GM19351 (cell line): ENCODE measurements at regions not wholly inside any gene's neighbourhood (a gene's known extent, or its start where the extent isn't known, plus 50 kb on each side); places are given as distances from the start of the nearest gene placed in this dataset.
"Not testable (repeated sequence)": the region's sequence is repeated elsewhere in the genome, so short reads cannot be mapped to it uniquely, and the experiment has no call there.

Experiments
- ATAC-seq: cut with Tn5 transposase; IDR thresholded peaks from one replicate; pipeline ENCODE4 v1.9.1; 2021; ENCODE audit warnings: mild to moderate bottlenecking, moderate library complexity; ENCODE audit not compliant: unreplicated experiment

DNA sequence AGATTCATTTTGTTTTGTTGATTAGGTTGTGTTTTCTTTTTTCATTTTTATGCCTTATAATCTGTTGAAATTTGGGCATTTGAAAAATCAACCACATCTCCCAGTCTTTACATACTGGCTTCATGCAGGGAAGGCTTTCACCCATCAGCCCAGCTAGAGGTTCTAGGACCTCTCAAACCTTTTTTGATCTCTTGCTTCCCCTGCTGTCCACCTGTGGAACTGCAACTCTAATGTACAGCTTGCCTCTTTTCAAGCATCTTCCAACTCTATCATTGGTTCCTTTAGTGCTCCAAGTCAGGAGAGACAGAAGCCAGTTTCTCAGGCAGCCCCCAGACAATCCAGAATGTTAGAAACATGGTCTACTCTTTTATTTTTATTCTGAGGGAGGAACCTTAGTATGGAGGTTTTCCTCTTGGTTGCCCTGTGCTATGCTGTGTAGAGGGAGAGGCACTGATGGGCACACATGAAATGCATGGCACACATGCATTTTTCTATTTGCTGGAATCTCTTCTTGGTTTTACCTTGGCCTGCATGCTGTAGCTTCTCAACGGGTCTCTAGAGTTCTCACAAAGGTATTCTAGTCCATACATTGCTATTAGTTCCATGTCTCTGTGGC is 107.2 kb upstream of the L3MBTL4 start:
- ATAC-seq, result peak; percentile 91

DNA sequence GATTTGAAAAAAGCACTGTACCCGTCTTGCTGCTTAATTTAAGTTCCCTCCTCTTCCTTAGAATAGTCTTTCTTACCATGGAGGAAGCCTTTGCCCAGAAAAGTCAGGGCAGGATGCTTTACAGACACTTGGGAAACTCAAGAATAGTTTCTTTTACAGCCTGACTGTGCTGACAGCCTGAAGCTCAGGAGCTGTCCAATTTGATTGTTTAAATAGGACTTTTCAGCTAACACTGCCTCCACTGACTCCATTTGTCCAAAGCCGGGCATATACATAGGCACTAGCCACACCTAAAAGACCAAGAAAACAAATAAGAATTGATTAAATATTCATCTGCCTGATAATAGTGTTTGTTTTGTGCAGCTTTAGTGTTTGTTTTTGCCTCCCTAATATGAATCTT is 110.9 kb upstream of the L3MBTL4 start:
- no peak for ATAC-seq

DNA sequence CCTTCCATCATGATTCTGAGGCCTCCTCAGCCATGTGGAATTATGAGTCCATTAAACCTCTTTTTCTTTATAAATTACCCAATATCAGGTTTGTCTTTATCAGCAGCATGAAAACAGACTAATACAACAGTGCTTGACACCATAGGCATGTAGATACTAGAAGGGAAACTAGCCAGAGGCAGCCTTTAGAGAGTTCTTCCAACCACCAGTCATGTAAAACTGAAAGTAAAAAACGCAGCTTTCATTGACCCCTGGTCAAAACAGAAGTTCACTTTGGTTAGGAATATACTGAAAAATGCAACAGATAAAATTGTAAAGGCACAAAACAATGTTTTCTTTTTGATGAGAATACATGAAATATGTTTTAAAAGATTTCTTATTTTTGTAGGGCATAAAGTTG is 122.8 kb upstream of the L3MBTL4 start:
- ATAC-seq, result peak; percentile 73

DNA sequence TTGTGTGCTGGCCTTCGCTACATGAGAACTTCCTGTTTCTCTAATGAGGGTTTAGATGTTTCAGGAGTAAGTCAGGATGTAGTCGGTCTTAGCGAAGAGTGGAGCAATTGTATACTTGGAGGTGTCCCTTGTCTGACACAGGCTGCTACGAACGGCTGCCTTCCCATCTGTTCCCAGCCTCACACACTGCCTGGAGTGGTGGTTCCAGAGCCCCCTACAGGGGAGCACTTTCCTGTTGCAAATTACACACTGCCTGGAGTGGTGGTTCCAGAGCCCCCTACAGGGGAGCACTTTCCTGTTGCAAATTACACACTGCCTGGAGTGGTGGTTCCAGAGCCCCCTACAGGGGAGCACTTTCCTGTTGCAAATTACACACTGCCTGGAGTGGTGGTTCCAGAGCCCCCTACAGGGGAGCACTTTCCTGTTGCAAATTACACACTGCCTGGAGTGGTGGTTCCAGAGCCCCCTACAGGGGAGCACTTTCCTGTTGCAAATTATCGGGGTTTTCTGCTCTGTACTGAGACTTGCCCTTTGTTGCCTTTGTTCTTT is 126.5 kb upstream of the L3MBTL4 start:
- ATAC-seq, result not testable (repeated sequence)

DNA sequence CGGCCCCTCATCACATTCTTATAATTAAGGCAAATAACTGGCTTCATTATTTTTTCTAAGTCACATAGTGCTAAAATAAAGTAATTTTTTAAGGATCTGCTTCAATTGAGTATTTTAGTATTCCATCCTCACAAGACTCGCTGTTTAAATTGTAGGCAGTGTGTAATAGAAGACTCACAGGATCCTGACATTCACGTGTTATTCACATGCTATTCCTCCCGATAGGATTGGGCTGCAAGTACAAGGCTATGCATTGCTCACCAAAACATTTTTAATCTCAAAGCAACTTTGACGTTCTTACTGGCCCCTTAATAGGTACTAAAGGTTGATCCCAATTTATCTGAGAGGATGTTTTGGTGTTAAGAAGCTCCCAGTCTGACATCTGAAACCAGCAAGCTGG is 127.6 kb upstream of the L3MBTL4 start:
- no peak for ATAC-seq

DNA sequence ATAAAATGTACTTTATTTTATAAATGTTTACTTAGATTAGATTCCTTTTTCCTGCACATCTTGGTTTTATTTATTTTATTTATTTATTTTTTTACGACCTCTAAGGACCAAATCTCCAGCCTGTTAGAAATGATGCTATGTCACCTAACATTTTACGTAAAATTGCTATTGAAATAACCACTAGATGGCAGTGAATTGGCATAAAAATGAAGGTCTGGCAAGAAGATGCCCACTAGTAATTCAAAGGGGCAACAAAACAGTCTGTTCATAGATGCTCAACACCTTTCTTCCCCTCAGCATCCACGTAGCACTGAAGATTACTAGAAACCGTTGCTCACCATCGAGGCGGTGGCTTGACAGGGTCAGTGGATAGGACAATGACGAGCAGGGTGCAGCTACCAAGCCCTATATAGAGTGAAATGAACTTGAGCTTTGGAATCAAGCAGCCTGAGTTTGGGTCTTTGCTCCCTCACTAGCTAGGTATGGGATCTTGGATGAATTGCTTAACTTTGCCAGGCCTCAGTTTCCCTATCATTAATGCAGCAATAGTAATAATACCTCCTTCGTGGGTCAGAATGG is 128.7 kb upstream of the L3MBTL4 start:
- no peak for ATAC-seq

DNA sequence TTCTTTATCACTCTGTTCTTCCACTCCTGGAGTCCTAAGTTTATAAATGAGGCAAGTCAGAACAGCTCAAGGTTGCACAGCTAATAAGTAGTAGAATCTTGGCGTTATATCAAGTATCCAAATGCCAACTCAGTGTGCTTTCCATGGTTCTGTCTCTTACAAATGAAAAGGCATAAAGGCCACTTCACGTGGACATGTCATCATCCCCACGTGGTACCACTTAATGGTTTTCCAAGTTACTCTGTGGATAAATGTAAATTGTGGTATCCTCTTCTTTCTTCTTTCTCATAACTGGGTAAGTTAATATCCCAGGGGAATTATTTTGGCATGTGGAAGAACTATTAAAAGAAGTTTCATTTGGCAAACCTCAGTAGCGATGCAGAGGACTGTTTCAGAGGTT is 131.5 kb upstream of the L3MBTL4 start:
- no peak for ATAC-seq

DNA sequence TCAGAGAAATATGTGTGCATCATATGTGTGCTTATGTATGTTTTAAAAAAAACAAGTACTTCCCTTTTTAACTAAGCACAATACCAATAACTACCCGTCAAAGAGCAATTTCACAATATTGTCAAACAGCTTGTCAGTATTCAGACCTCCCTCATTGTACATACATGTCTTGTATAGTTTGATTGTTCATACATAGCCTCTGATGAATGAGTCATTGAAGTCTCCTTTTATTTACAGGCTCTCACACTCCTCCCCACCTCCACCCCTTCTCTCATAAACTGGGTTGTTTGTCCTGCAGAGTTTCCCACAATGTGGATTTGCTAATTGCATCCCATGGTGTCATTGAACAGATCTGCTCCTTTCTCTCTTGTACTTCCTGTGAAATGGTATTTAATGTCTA is 132.8 kb upstream of the L3MBTL4 start:
- ATAC-seq, result no peak

DNA sequence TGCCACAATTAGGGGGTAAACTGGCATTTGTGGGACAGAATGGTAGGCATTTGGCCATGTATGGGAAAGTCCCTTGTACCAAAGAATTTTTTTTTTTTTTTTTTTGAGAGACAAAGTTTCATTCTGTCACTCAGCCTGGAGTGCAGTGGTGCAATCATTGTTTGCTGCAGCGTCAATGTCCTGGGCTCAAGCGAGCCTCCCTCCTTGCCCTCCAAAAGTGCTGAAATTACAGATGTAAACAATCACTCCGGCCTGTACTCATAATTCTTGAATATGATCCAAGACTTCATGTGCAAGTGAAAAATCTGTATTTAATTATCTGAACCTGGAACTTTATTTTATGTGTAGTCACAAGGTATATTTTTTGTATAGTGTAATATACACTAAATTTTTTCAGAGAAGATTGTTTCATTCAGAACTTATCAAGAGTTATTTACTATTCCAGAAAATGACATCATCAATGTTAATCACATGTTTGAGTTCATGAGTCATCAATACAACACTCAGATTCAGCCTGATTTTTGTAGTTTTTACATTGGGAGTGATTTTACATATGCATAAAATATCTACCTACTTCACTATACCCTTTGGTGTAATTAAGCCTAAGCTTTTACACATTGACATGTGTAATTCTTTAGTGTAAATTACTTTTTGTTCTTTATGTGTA is 138.7 kb upstream of the L3MBTL4 start:
- ATAC-seq, result no peak

DNA sequence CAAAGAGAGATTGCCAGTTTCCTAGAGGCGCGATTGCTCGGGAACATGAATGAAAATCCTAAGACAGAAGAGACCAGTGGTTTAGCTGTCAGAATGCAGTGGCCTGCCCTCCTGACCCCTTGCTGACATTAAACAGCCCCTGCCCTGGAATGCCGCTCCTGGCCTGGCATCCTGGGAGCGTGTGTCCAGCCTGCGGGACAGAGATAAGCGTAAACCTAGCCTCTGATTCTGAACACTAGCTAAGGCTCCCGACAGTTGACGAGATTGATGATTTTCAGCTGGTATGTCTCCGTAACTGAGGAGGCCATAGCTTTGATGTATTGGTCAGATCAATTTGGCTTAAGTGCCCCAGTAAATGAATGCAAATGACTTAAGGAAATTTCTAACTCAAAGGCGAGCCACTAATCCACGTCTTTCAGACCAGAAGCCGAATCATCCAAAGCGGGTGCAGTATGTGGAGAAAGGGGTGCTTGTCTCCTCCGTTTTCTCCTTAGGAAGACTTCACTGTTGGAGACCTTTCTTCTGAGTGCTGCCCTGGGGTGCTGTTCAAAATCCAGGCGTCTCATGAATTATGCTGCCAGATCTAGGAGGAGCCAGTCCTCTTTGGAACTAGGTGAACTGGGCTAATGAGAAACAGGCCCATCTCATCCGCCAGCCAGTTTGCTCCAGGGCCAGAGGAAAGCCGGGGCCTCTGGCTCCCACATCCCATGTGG is 142.5 kb upstream of the L3MBTL4 start:
- ATAC-seq, result no peak

DNA sequence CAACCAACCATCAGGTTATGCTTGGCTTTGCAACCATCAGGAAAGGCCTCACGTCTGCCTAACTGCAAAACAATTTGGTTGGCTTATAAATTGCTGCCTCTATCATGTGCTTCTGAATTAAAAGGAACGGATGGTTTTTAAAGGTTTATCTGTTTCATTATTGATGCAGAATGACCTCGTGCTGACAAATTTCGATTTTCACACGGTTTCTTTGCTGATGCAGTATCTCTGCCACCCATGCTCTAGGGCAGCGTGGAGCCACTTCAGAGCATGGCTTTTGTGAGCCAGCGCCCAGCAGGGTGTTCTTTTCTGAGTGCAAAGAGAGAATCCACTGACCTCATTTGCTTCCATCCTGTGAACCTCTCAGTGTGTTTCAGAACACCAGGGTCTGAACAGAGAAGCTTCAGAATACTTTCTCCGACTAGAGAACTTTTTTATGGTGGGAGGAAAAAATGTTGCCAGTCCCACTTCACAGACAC is 143.1 kb upstream of the L3MBTL4 start:
- no peak for ATAC-seq

DNA sequence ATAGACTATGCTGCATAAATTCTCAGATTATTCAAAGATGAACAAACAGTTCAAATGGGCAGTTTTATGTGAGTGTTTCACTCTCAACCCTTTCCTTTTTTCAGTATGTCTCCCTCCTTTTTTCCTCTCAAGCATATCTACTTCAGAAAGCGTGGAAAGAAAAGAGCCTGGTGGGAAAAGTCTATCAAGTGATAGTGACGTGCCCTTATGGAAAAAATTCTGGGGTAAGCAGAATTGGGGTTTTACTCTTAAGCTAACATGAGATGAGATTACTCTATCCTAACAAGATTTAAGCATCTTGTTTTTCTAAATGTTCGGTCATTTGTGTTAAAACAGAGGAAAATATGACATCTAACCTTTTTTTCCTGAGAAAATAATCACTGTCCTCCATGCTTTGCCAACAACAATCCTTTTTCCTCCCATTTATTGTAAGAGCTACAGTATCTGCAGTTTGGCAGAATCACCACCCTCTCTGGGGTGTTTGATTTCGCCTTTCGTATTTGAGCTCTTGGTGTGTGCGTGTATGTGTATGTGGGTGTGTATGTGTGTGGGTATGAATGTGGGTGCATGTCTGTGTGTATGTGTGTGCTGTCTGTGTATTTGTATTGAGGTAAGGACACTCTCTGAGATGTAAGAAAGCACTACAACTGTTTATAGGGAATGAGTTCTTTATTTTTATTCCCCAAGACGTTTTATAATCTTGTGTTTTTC is 143.9 kb upstream of the L3MBTL4 start:
- ATAC-seq, result no peak

DNA sequence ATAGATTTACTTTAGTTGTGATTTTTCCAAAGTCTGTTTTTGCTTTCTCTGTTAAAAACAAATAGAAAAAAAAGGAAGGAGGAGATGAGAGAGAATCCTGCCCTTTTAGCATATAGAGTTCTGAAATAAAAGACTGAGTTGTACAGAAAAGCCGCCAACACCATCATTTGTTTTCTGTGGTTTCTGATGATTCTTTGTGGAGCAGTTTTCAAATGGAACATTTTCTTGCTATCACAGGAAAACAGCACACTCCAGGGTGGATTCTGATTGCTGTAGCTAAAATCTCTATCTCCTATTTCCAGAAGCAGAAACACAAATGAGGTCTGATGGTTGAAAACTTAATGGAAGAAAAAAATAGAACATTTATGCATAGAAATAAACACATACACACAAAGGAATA is 144.6 kb upstream of the L3MBTL4 start:
- no peak for ATAC-seq

DNA sequence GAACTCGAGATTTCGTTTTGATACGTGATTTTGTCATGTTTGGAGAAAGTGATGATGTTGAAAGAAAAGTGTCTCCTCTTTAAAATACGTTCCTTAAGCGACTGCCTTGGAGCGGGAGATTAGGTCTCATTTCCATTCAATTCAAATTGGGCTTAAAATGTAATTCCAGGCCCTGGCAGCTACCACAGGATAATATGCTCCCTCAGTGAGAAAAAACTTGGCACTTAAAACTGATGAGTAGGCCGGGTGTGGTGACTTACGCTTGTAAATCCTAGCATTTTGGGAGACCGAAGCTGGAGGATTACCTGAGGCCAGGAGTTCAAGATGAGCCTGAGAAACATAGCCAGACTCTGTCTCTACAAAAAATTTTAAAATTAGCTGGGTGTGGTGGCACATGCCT is 146.3 kb upstream of the L3MBTL4 start:
- ATAC-seq, result no peak

DNA sequence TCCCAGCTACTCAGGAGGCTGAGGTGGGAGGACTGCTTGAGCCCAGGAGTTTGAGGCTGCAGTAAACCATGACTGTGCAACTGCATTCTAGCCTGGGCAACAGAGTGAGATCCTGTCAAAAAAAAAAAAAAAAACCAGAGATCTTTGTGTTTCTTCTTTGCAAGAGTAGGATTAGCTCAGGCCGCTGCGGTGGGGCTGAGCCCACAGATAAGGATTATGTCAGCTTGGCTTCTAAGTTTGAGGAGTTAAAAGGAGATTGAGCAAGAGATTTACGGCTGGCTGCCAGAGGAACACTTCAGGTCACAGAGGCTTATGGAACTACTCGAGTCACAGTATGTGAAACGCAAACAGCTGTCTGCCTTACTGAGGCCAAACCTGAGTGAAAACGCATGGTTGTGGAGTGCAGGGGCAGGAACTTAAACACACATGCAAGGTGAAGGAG is 146.7 kb upstream of the L3MBTL4 start:
- no peak for ATAC-seq

DNA sequence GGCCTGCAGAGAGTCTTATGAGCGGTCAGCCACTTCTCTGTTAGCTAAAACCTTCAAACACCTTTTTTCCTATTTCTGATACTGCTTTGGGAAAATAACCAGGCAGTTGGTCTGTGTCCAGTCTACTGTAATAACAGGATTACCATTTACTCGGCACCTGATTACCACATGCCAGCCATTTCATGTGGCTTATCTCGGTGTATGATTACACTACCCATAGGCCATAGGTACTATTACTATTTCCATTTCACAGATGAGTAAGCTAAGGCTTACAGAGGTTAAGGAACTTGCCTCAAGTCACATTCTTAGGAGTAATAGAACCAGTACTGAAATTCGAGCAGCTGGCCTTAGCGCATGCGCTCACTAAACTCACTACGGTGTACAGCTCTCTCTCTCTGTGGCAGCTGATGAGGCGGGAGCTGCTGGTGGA is 147.2 kb upstream of the L3MBTL4 start:
- no peak for ATAC-seq

DNA sequence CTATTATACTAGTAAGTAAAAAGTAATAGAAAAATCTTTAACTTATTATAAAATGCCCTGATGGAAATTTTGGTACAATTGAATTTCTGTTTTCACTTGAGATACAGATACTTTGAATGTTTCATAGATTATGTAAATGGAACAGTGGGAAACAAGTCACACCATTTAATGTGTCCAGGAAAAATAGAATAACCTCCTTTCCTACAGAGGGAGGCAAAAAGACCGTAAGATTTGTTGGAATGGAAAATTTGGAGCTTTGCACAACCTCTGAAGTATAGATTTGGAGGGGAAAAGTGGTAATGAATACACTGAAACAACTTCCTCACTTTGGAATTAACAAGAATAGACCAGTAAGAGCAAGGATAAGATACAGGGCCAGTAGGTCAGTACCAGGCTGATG is 149.2 kb upstream of the L3MBTL4 start:
- ATAC-seq, result no peak

DNA sequence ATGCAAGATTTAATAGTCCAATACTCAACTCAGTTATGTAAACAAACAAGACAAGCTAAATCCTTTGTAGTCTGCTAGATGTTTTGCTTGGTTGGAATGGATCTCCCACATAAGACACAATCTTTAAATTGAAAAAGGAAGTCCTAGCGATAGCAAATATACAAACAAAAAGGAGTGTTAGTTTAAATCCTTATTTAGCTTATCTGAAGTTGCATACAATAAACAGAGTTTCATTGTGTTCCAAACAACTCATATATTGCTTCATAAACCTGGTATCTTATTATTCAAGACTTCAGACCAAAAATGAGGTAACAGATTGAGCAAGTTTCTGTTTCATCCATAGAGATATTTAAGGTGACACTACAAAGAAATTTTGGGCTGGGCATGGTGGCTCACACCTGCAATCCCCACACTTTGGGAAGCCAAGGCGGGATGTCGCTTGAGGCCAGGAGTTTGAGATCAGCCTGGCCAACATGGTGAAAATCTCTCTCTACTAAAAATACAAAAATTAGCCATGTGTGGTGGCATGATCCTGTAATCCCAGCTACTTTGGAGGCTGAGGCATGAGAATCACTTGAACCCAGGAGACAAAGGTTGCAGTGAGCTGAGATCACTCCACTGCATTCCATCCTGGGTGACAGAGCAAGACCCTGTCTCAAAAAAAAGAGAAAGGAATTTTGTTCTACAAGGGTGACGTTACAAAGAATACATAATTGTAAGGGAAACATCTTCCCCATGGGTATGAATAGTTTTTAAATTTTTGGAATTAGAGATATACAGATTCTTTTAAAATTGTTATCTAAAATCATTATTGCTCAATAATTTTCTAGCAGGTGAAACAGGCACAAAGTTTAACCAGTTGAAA is 150.5 kb upstream of the L3MBTL4 start:
- ATAC-seq, result no peak

DNA sequence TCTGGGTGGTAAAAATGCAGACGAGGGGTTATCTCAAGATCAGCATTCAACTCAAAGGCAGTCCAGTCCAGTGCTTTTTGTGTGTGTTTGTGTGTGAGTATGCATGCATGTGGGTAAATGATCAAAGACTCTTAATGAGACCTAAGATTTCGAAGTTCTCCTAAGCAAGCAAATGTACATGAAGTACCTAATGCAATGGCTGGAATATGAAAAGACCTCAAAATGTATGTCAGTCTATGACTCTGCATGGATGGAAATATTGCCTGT is 151.0 kb upstream of the L3MBTL4 start:
- no peak for ATAC-seq

DNA sequence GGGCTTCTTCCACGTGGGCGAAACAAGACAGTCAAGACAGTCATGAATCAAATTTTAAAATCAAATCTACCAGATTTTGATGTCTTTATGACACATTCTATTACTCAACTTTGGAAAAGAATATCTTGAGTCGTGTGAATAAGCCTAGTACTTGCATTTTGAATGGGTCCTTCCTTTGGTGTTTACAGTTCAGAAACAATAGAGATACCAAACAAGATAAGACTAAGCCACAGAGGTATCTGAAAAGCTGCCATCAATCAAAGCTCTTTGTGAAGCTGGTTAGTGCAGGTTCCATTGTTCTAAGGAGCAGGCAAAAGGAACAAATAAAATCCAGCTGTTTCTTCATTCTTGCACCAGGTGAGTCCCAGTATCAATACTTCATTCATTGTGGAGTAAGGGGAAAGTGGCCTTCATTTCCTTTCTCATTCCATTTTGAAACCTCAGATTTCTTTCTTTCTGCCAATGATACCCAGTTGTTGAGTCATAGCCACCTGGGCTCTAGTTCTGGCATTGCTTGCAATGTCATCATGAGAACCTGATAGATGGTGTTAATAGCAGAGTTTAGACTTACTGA is 151.7 kb upstream of the L3MBTL4 start:
- ATAC-seq, result no peak
